GM12878 (cell line): ENCODE measurements at regions not wholly inside any gene's neighbourhood (a gene's known extent, or its start where the extent isn't known, plus 50 kb on each side); places are given as distances from the start of the nearest gene placed in this dataset.

Source experiments
- ATAC-seq: fragments of 200-7000 bp; cut with Tn5 transposase; 3 replicates; pipeline ENCODE4 v1.9.1; 2020; ENCODE audit warnings: mild to moderate bottlenecking, moderate library complexity
- BruUV-seq: library from RNA; stranded (reverse); fragments of 400-500 nt; replicated peaks from 2 replicates; lab custom pipeline; 2021; lab: Mats Ljungman, UMichigan
- CTCF ChIA-PET: fragments of 300-600 bp; sonication (Branson Sonifier 250); formaldehyde crosslinking; extraction: SDS; loops from one replicate; lab custom pipeline; 2021; ENCODE audit warnings: inconsistent platforms; lab: Yijun Ruan, JAX
- POLR2A ChIA-PET: fragments of 350-600 bp; formaldehyde crosslinking; extraction: SDS; loops from one replicate; lab custom pipeline; 2021; ENCODE audit warnings: inconsistent platforms; lab: Charles Lee
- RAD21 ChIA-PET: fragments of 300-600 bp; sonication (Branson Sonifier 250); formaldehyde crosslinking; loops from one replicate; lab custom pipeline; 2023; ENCODE audit warnings: antibody characterized with exemption; ENCODE audit not compliant: unreplicated experiment; lab: Charles Lee
- SMC1A ChIA-PET: fragments of 300-600 bp; sonication (Branson Sonifier 250); formaldehyde crosslinking; loops from one replicate; lab custom pipeline; 2023; ENCODE audit not compliant: unreplicated experiment, uncharacterized antibody; lab: Charles Lee
- DNase-seq: peaks from one replicate; pipeline ENCODE4 v3.0.0-alpha.2; 2011; ENCODE audit warnings: low read depth, low spot score
- FAIRE-seq: peaks from 3 replicates; lab custom pipeline; 2011; peaks lifted over from hg19 to GRCh38; lab: Jason Lieb, UNC
- H2AFZ ChIP-seq: 2 replicates; pipeline ENCODE4 v1.6.0; 2011; ENCODE audit warnings: low read depth, low read length, control low read depth; ENCODE audit not compliant: control insufficient read depth
- H3K27ac ChIP-seq: 2 replicates; pipeline ENCODE4 v1.5.1; 2011; ENCODE audit warnings: control low read depth; ENCODE audit not compliant: control insufficient read depth, insufficient read depth
- H3K27me3 ChIP-seq, 2 experiments: replicated peaks in 1 of 2; 2 replicates each; pipeline versions ENCODE4 v1.6.0 to v1.6.1; 2011; ENCODE audit warnings: low read length in 1 of 2; ENCODE audit not compliant: control insufficient read depth in 2 of 2, insufficient read depth in 2 of 2
- H3K36me3 ChIP-seq, 2 experiments: 2 replicates each; pipeline ENCODE4 v1.5.1; 2011; ENCODE audit warnings: low read length in 1 of 2; ENCODE audit not compliant: control insufficient read depth in 2 of 2, insufficient read depth in 2 of 2
- H3K4me1 ChIP-seq: 2 replicates; pipeline ENCODE4 v1.6.1; 2011; ENCODE audit warnings: mild to moderate bottlenecking, low read length, moderate library complexity, mixed read lengths; ENCODE audit not compliant: control insufficient read depth, insufficient read depth
- H3K4me2 ChIP-seq: 2 replicates; pipeline ENCODE4 v1.6.0; 2011; ENCODE audit warnings: control low read depth; ENCODE audit not compliant: control insufficient read depth, insufficient read depth
- H3K4me3 ChIP-seq: fragments of 200-600 bp; sonication (generic); 2 replicates; pipeline ENCODE4 v1.5.1; 2016
- H3K79me2 ChIP-seq: 2 replicates; pipeline ENCODE4 v1.6.0; 2011; ENCODE audit warnings: low read length; ENCODE audit not compliant: control insufficient read depth, insufficient read depth
- H3K9ac ChIP-seq: 2 replicates; pipeline ENCODE4 v1.8.0; 2011; ENCODE audit warnings: low read length, control low read depth, mixed read lengths; ENCODE audit not compliant: control insufficient read depth, insufficient read depth
- H3K9me3 ChIP-seq: replicated peaks from 3 replicates; pipeline ENCODE4 v1.5.1; 2011; ENCODE audit warnings: mild to moderate bottlenecking, low read length; ENCODE audit not compliant: control insufficient read depth, insufficient read depth
- H4K20me1 ChIP-seq: 2 replicates; pipeline ENCODE4 v1.6.0; 2011; ENCODE audit not compliant: control insufficient read depth, insufficient read depth
- CBX3 ChIP-seq: fragments of 200-600 bp; sonication (generic); IDR thresholded peaks from 2 replicates; pipeline ENCODE4 v1.6.1; 2016; ENCODE audit warnings: low read depth, borderline replicate concordance
- CHD2 ChIP-seq: IDR thresholded peaks from 2 replicates; pipeline ENCODE4 v1.6.1; 2011; ENCODE audit warnings: low read depth, low read length, improper control_type of control experiment, borderline replicate concordance
- CREM ChIP-seq: IDR thresholded peaks from 2 replicates; pipeline ENCODE4 v1.6.1; 2014; ENCODE audit warnings: antibody characterized with exemption, low read depth
- ETV6 ChIP-seq, 2 experiments: fragments of 450-650 bp in 1 of 2; IDR thresholded peaks in 1 of 2; conservative IDR thresholded peaks in 1 of 2; 2 replicates each; pipeline ENCODE4 v1.6.1; 2014; ENCODE audit warnings: antibody characterized with exemption in 1 of 2, borderline replicate concordance in 1 of 2, low read depth in 1 of 2, mild to moderate bottlenecking in 1 of 2, moderate library complexity in 1 of 2
- GATAD2B ChIP-seq: fragments of 450-650 bp; conservative IDR thresholded peaks from 2 replicates; pipeline ENCODE4 v1.6.1; 2017; ENCODE audit warnings: low read depth, mild to moderate bottlenecking, moderate library complexity
- JUND ChIP-seq: IDR thresholded peaks from 2 replicates; pipeline ENCODE4 v1.6.1; 2012; ENCODE audit warnings: low read depth, mild to moderate bottlenecking, low read length, improper control_type of control experiment, moderate library complexity
- NBN ChIP-seq: fragments of 450-650 bp; IDR thresholded peaks from 2 replicates; pipeline ENCODE4 v1.6.1; 2016
- POLR2A ChIP-seq: IDR thresholded peaks from 2 replicates; pipeline ENCODE4 v1.6.1; 2011; ENCODE audit warnings: low read depth, mild to moderate bottlenecking, low read length
- REST ChIP-seq: IDR thresholded peaks from 2 replicates; pipeline ENCODE4 v1.6.1; 2012; ENCODE audit warnings: mild to moderate bottlenecking, low read depth, low read length
- SMAD1 ChIP-seq: fragments of 450-650 bp; IDR thresholded peaks from 2 replicates; pipeline ENCODE4 v1.6.1; 2018; ENCODE audit warnings: mild to moderate bottlenecking, low read depth; ENCODE audit not compliant: partially characterized antibody
- STAT1 ChIP-seq: fragments of 450-650 bp; conservative IDR thresholded peaks from 2 replicates; pipeline ENCODE4 v1.6.1; 2014; ENCODE audit warnings: antibody characterized with exemption, mild to moderate bottlenecking
- SUZ12 ChIP-seq: fragments of 200-600 bp; sonication (generic); IDR thresholded peaks from one replicate; pipeline ENCODE4 v1.6.1; 2018; ENCODE audit warnings: antibody characterized with exemption, mild to moderate bottlenecking; ENCODE audit not compliant: unreplicated experiment
- TAF1 ChIP-seq: IDR thresholded peaks from 2 replicates; pipeline ENCODE4 v1.6.1; 2011; ENCODE audit warnings: mild to moderate bottlenecking, low read depth, low read length, borderline replicate concordance
- TARDBP ChIP-seq: IDR thresholded peaks from 2 replicates; pipeline ENCODE4 v1.6.1; 2016; ENCODE audit warnings: borderline replicate concordance
- TCF3 ChIP-seq: IDR thresholded peaks from 2 replicates; pipeline ENCODE4 v1.6.1; 2012; ENCODE audit warnings: low read depth, mild to moderate bottlenecking, low read length, borderline replicate concordance; ENCODE audit not compliant: insufficient read depth
- YBX1 ChIP-seq: fragments of 450-650 bp; IDR thresholded peaks from 2 replicates; pipeline ENCODE4 v1.6.1; 2016; ENCODE audit warnings: antibody characterized with exemption
- ZNF24 ChIP-seq: fragments of 450-650 bp; IDR thresholded peaks from 2 replicates; pipeline ENCODE4 v1.6.1; 2017; ENCODE audit warnings: antibody characterized with exemption, mild to moderate bottlenecking
- ZZZ3 ChIP-seq: IDR thresholded peaks from 2 replicates; pipeline ENCODE4 v1.6.1; 2011; ENCODE audit warnings: low read depth; ENCODE audit not compliant: control insufficient read depth, insufficient read length
- WGBS: methylation state at CpG from one replicate; pipeline ENCODE4 v1.1.6; 2016; ENCODE audit warnings: low lambda C conversion rate; ENCODE audit not compliant: insufficient replicate concordance, insufficient coverage; ENCODE audit errors: missing lambda C conversion rate; 5-methylcytosine and 5-hydroxymethylcytosine counted together
- in situ Hi-C: fragments of 300-500 bp; cut with MboI; formaldehyde crosslinking; loops from 9 replicates; pipeline ENCODE4 v1.14.3; 2018; ENCODE audit warnings: mixed read lengths
- intact Hi-C: fragments of 100-400 bp; cut with micrococcal nuclease; formaldehyde crosslinking; loops from one replicate; pipeline ENCODE4 v1.14.2; 2022; ENCODE audit not compliant: unreplicated experiment
- TF ChIP-seq, protein P1 (sequence below): IDR thresholded peaks from 2 replicates; pipeline ENCODE4 v1.6.1; 2011; ENCODE audit warnings: borderline replicate concordance, low read depth, mild to moderate bottlenecking, moderate library complexity, low read length; ENCODE audit not compliant: insufficient read depth, poor library complexity, severe bottlenecking
- TF ChIP-seq, protein P2 (sequence below): fragments of 450-650 bp; IDR thresholded peaks from 2 replicates; pipeline ENCODE4 v1.6.1; 2016; ENCODE audit warnings: mild to moderate bottlenecking

GRCh38 chr20:61129311-61129710 lies 122.8 kb upstream of the CDH4 start (continued):
- TF ChIP-seq CBX3 (no peak), SUZ12 (no peak), ZNF24 (no peak), SMAD1 (no peak), ZZZ3 (no peak)
- TF ChIP-seq, all 136 proteins: peak for 0

DNA sequence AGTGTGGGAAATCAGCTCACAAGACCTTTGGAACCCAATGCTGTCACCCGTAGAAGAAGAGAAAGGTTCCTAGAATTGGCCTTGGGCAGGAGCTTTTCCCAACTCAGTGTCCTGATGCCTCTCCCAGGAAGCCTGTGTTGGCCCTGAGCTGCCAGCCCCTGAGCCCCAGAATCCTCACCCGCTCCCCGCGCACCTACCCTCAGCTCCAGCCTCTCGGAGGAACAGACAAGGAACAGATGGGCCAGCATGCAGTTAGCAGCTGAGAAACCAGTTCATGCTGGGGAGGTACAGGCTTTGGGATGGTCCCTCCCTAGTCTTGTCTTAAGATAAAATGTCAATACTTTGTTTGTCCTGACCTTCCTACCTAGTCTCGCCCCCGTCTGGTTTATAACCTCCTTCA lies 121.9 kb upstream of the CDH4 start:
- Histone ChIP-seq H3K36me3 (no peaks in the 10 kb centered on the region), H3K27ac (no peak overlapping the region), H3K27me3 (no peaks in the 10 kb centered on the region), H3K4me2 (no peak overlapping the region), H4K20me1 (no peaks in the 10 kb centered on the region), H3K4me3 (no peak overlapping the region), H3K79me2 (no peaks in the 10 kb centered on the region), H3K9me3 (no peaks in the 10 kb centered on the region; the same call in 2 of the 3 replicates), H3K9ac (no peak overlapping the region), H3K4me1 (no peaks in the 10 kb centered on the region), H2AFZ (no peak overlapping the region)
- in situ Hi-C loops, result no loop called here
- ChIA-PET SMC1A (no interaction called here), RAD21 (no interaction called here), CTCF (interaction anchor here (1.3 kb wide), 1 partner anchor 18 kb away, joined by 6 read pairs; no protein-coding TSS in a partner anchor), POLR2A (no interaction called here)
- FAIRE-seq (no peak), ATAC-seq (no peak), DNase-seq (no peak)
- intact Hi-C loops, result no loop called here
- no TSS peak for BruUV-seq
- WGBS, result 61% methylated on average over 7 of the region's 7 CpGs
- TF ChIP-seq REST (no peak), STAT1 (no peak), ETV6 (conservative IDR thresholded peaks at IDR 0.05 in 1 of 2, IDR thresholded peaks at IDR 0.05 in 1 of 2; ENCODE audit: borderline replicate concordance in 1 of 2, low read depth in 1 of 2) (no peak), TARDBP (no peak), POLR2A (no peak), CHD2 (no peak), YBX1 (no peak), CREM (no peak), NBN (no peak), JUND (no peak), TAF1 (no peak), TCF3 (no peak), GATAD2B (no peak)
- TF ChIP-seq, protein P1, sequence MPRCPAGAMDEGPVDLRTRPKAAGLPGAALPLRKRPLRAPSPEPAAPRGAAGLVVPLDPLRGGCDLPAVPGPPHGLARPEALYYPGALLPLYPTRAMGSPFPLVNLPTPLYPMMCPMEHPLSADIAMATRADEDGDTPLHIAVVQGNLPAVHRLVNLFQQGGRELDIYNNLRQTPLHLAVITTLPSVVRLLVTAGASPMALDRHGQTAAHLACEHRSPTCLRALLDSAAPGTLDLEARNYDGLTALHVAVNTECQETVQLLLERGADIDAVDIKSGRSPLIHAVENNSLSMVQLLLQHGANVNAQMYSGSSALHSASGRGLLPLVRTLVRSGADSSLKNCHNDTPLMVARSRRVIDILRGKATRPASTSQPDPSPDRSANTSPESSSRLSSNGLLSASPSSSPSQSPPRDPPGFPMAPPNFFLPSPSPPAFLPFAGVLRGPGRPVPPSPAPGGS, result no peak
- TF ChIP-seq, protein P2, sequence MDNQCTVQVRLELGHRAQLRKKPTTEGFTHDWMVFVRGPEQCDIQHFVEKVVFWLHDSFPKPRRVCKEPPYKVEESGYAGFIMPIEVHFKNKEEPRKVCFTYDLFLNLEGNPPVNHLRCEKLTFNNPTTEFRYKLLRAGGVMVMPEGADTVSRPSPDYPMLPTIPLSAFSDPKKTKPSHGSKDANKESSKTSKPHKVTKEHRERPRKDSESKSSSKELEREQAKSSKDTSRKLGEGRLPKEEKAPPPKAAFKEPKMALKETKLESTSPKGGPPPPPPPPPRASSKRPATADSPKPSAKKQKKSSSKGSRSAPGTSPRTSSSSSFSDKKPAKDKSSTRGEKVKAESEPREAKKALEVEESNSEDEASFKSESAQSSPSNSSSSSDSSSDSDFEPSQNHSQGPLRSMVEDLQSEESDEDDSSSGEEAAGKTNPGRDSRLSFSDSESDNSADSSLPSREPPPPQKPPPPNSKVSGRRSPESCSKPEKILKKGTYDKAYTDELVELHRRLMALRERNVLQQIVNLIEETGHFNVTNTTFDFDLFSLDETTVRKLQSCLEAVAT, result no peak
